Fibroblast of pulmonary artery (primary cell): ENCODE measurements at regions not wholly inside any gene's neighbourhood (a gene's known extent, or its start where the extent isn't known, plus 50 kb on each side); places are given as distances from the start of the nearest gene placed in this dataset.

ENCODE experiments used
- DNase-seq: peaks from one replicate; pipeline ENCODE4 v3.0.0-alpha.2; 2010; ENCODE audit warnings: low read depth
- H3K4me3 ChIP-seq: replicated peaks from 2 replicates; pipeline ENCODE4 v1.5.1; 2011; ENCODE audit warnings: low read depth, mild to moderate bottlenecking, control low read depth, low read length, moderate library complexity
- CTCF ChIP-seq: IDR thresholded peaks from 2 replicates; pipeline ENCODE4 v1.5.1; 2011; ENCODE audit warnings: mild to moderate bottlenecking, control low read depth, low read length, inconsistent platforms; ENCODE audit errors: missing control alignments

- no peak for DNase-seq
- H3K4me3 ChIP-seq: no peak overlapping the region
- no peak for TF ChIP-seq CTCF
Observed at GRCh38 chr4:35534962-35535361, 709.4 kb downstream of the ARAP2 start.

GRCh38 chr4:35538807-35539206, 705.5 kb downstream of the ARAP2 start:
- peak; percentile 0 for DNase-seq
- no peak for TF ChIP-seq CTCF
- no peak overlapping the region for H3K4me3 ChIP-seq

GRCh38 chr4:35539404-35540055, 704.8 kb downstream of the ARAP2 start:
- no peak for DNase-seq
- no peak for TF ChIP-seq CTCF
- H3K4me3 ChIP-seq: no peak overlapping the region

- H3K4me3 ChIP-seq: no peak overlapping the region
- TF ChIP-seq CTCF: no peak
- no peak for DNase-seq
Observed at GRCh38 chr4:35541146-35541887, 703.0 kb downstream of the ARAP2 start.

- DNase-seq: no peak
- H3K4me3 ChIP-seq: no peak overlapping the region
- TF ChIP-seq CTCF: no peak
Observed at GRCh38 chr4:35541888-35542213, 702.5 kb downstream of the ARAP2 start.

GRCh38 chr4:35548921-35549320, 695.4 kb downstream of the ARAP2 start:
- TF ChIP-seq CTCF: no peak
- DNase-seq: no peak
- no peak overlapping the region for H3K4me3 ChIP-seq

- no peak for DNase-seq
Observed at GRCh38 chr4:35556387-35556786, 687.9 kb downstream of the ARAP2 start.

More at GRCh38 chr4:35556387-35556786, 687.9 kb downstream of the ARAP2 start:
- H3K4me3 ChIP-seq: no peak overlapping the region
- no peak for TF ChIP-seq CTCF
